ENCODE measurements at regions not wholly inside any gene's neighbourhood (a gene's known extent, or its start where the extent isn't known, plus 50 kb on each side); places are given as distances from the start of the nearest gene placed in this dataset.

- Histone ChIP-seq H3K9me2 (ENCODE audit: insufficient read depth) (no peaks in the 10 kb centered on the region), H3K36me3 (ENCODE audit: low read depth) (no peaks in the 10 kb centered on the region), H3K4me1 (ENCODE audit: insufficient read depth) (no peaks in the 10 kb centered on the region), H3K4me3 (no peak overlapping the region), H3K4me2 (ENCODE audit: unreplicated experiment) (no peak overlapping the region), H3K27me3 (replicated peaks; ENCODE audit: insufficient read depth) (no peaks in the 10 kb centered on the region), H3F3A (ENCODE audit: insufficient read depth) (no peaks in the 10 kb centered on the region), H3K79me2 (ENCODE audit: insufficient read depth) (no peaks in the 10 kb centered on the region), H3K27ac (no peak overlapping the region), H2AFZ (no peak overlapping the region), H3K9me3 (ENCODE audit: low read depth) (no peaks in the 10 kb centered on the region), H3K9ac (no peak overlapping the region), H4K20me1 (ENCODE audit: insufficient read depth) (no peaks in the 10 kb centered on the region)
- in situ Hi-C loops (cut with MboI), result no loop called here
- TF ChIP-seq EZH2phosphoT487 (IDR thresholded peaks at IDR 0.05; ENCODE audit: insufficient read depth, low read depth) (no peak), EZH2 (IDR thresholded peaks at IDR 0.05; ENCODE audit: insufficient read depth, poor library complexity, severe bottlenecking) (no peak)
- WGBS, 2 experiments (ENCODE audit: low coverage in 1 of 2, low lambda C conversion rate in 2 of 2, missing lambda C conversion rate in 2 of 2), result 59 to 61% methylated on average over 5 of the region's 5 CpGs
- no peak for DNase-seq
Measured at GRCh38 chr3:168613151-168613550, 517.4 kb upstream of the GOLIM4 start.

- in situ Hi-C loops (cut with MboI), result no loop called here
Measured at GRCh38 chr3:168612671-168613070, 516.9 kb upstream of the GOLIM4 start.

GRCh38 chr3:168611826-168612225 is 516.1 kb upstream of the GOLIM4 start:
- Histone ChIP-seq H4K20me1 (ENCODE audit: insufficient read depth) (no peaks in the 10 kb centered on the region), H3K79me2 (ENCODE audit: insufficient read depth) (no peaks in the 10 kb centered on the region), H3K27ac (no peak overlapping the region), H3K4me1 (ENCODE audit: insufficient read depth) (no peaks in the 10 kb centered on the region), H3K4me3 (no peak overlapping the region), H3K27me3 (replicated peaks; ENCODE audit: insufficient read depth) (no peaks in the 10 kb centered on the region), H3K9ac (no peak overlapping the region), H3K9me3 (ENCODE audit: low read depth) (no peaks in the 10 kb centered on the region), H3K4me2 (ENCODE audit: unreplicated experiment) (no peak overlapping the region), H3K9me2 (ENCODE audit: insufficient read depth) (no peaks in the 10 kb centered on the region), H2AFZ (no peak overlapping the region), H3K36me3 (ENCODE audit: low read depth) (no peaks in the 10 kb centered on the region), H3F3A (ENCODE audit: insufficient read depth) (no peaks in the 10 kb centered on the region)
- WGBS, 2 experiments (ENCODE audit: low coverage in 1 of 2, low lambda C conversion rate in 2 of 2, missing lambda C conversion rate in 2 of 2), result 65 to 69% methylated on average over 1 of the region's 1 CpG
- no peak for DNase-seq
- in situ Hi-C loops (cut with MboI), result no loop called here
- no peak for TF ChIP-seq EZH2phosphoT487 (IDR thresholded peaks at IDR 0.05; ENCODE audit: insufficient read depth, low read depth)
- TF ChIP-seq EZH2 (IDR thresholded peaks at IDR 0.05; ENCODE audit: insufficient read depth, poor library complexity, severe bottlenecking), result no peak

More at GRCh38 chr3:168612671-168613070, 516.9 kb upstream of the GOLIM4 start:
- no peak overlapping the region for H3K9ac ChIP-seq
- H3K27ac ChIP-seq, result no peak overlapping the region
- no peaks in the 10 kb centered on the region for H4K20me1 ChIP-seq (ENCODE audit: insufficient read depth)
- H3K4me3 ChIP-seq, result no peak overlapping the region
- no peaks in the 10 kb centered on the region for H3K9me2 ChIP-seq (ENCODE audit: insufficient read depth)
- no peak for DNase-seq
- no peak for TF ChIP-seq EZH2phosphoT487 (IDR thresholded peaks at IDR 0.05; ENCODE audit: insufficient read depth, low read depth)
- no peak for TF ChIP-seq EZH2 (IDR thresholded peaks at IDR 0.05; ENCODE audit: insufficient read depth, poor library complexity, severe bottlenecking)
- no peak overlapping the region for H2AFZ ChIP-seq
- WGBS, 2 experiments (ENCODE audit: low coverage in 1 of 2, low lambda C conversion rate in 2 of 2, missing lambda C conversion rate in 2 of 2), result 52 to 58% methylated on average over 5 of the region's 5 CpGs
- no peaks in the 10 kb centered on the region for H3K79me2 ChIP-seq (ENCODE audit: insufficient read depth)
- H3K9me3 ChIP-seq (ENCODE audit: low read depth), result no peaks in the 10 kb centered on the region
- H3F3A ChIP-seq (ENCODE audit: insufficient read depth), result no peaks in the 10 kb centered on the region
- no peaks in the 10 kb centered on the region for H3K27me3 ChIP-seq (replicated peaks; ENCODE audit: insufficient read depth)
- no peak overlapping the region for H3K4me2 ChIP-seq (ENCODE audit: unreplicated experiment)
- H3K36me3 ChIP-seq (ENCODE audit: low read depth), result no peaks in the 10 kb centered on the region
- no peaks in the 10 kb centered on the region for H3K4me1 ChIP-seq (ENCODE audit: insufficient read depth)

GRCh38 chr3:168608926-168609325 is 513.2 kb upstream of the GOLIM4 start:
- H3K9ac ChIP-seq, result no peak overlapping the region
- no peaks in the 10 kb centered on the region for H3K9me2 ChIP-seq (ENCODE audit: insufficient read depth)
- H3K4me1 ChIP-seq (ENCODE audit: insufficient read depth), result no peaks in the 10 kb centered on the region
- WGBS, 2 experiments (ENCODE audit: low coverage in 1 of 2, low lambda C conversion rate in 2 of 2, missing lambda C conversion rate in 2 of 2), result 63 to 69% methylated on average over 3 of the region's 3 CpGs
- no peaks in the 10 kb centered on the region for H3K27me3 ChIP-seq (replicated peaks; ENCODE audit: insufficient read depth)
- H2AFZ ChIP-seq, result no peak overlapping the region
- no peaks in the 10 kb centered on the region for H4K20me1 ChIP-seq (ENCODE audit: insufficient read depth)
- H3K36me3 ChIP-seq (ENCODE audit: low read depth), result no peaks in the 10 kb centered on the region
- H3K4me3 ChIP-seq, result no peak overlapping the region
- no peak overlapping the region for H3K4me2 ChIP-seq (ENCODE audit: unreplicated experiment)
- no peak for DNase-seq
- TF ChIP-seq EZH2phosphoT487 (IDR thresholded peaks at IDR 0.05; ENCODE audit: insufficient read depth, low read depth) (no peak), EZH2 (IDR thresholded peaks at IDR 0.05; ENCODE audit: insufficient read depth, poor library complexity, severe bottlenecking) (no peak)
- H3K27ac ChIP-seq, result no peak overlapping the region
- H3K79me2 ChIP-seq (ENCODE audit: insufficient read depth), result no peaks in the 10 kb centered on the region
- no peaks in the 10 kb centered on the region for H3F3A ChIP-seq (ENCODE audit: insufficient read depth)
- in situ Hi-C loops (cut with MboI), result no loop called here
- H3K9me3 ChIP-seq (ENCODE audit: low read depth), result no peaks in the 10 kb centered on the region

- Histone ChIP-seq H4K20me1 (ENCODE audit: insufficient read depth) (no peaks in the 10 kb centered on the region), H2AFZ (no peak overlapping the region), H3K9me2 (ENCODE audit: insufficient read depth) (no peaks in the 10 kb centered on the region), H3K27ac (no peak overlapping the region), H3F3A (ENCODE audit: insufficient read depth) (no peaks in the 10 kb centered on the region), H3K79me2 (ENCODE audit: insufficient read depth) (no peaks in the 10 kb centered on the region), H3K4me3 (no peak overlapping the region), H3K4me1 (ENCODE audit: insufficient read depth) (no peaks in the 10 kb centered on the region), H3K9me3 (ENCODE audit: low read depth) (no peaks in the 10 kb centered on the region), H3K27me3 (replicated peaks; ENCODE audit: insufficient read depth) (no peaks in the 10 kb centered on the region), H3K9ac (no peak overlapping the region), H3K4me2 (ENCODE audit: unreplicated experiment) (no peak overlapping the region), H3K36me3 (ENCODE audit: low read depth) (no peaks in the 10 kb centered on the region)
- DNase-seq, result no peak
- 33 to 37% methylated on average over 3 of the region's 3 CpGs for WGBS, 2 experiments (ENCODE audit: low coverage in 1 of 2, low lambda C conversion rate in 2 of 2, missing lambda C conversion rate in 2 of 2)
- in situ Hi-C loops (cut with MboI), result no loop called here
- no peak for TF ChIP-seq EZH2phosphoT487 (IDR thresholded peaks at IDR 0.05; ENCODE audit: insufficient read depth, low read depth)
- TF ChIP-seq EZH2 (IDR thresholded peaks at IDR 0.05; ENCODE audit: insufficient read depth, poor library complexity, severe bottlenecking), result no peak
Measured at GRCh38 chr3:168604767-168605166, 509.0 kb upstream of the GOLIM4 start.

Measured in GM23248 (cell line).